Activated CD8-positive, alpha-beta memory T cell treated with anti-CD3 and anti-CD28 coated beads for 24 hours (primary cell): ENCODE measurements at regions not wholly inside any gene's neighbourhood (a gene's known extent, or its start where the extent isn't known, plus 50 kb on each side); places are given as distances from the start of the nearest gene placed in this dataset.

ENCODE experiments used
- DNase-seq: peaks from one replicate; pipeline ENCODE4 v3.0.0-alpha.2; 2020

- DNase-seq: no peak
Observed at GRCh38 chr6:132868057-132868456, 53.7 kb downstream of the RPS12 start.

DNA sequence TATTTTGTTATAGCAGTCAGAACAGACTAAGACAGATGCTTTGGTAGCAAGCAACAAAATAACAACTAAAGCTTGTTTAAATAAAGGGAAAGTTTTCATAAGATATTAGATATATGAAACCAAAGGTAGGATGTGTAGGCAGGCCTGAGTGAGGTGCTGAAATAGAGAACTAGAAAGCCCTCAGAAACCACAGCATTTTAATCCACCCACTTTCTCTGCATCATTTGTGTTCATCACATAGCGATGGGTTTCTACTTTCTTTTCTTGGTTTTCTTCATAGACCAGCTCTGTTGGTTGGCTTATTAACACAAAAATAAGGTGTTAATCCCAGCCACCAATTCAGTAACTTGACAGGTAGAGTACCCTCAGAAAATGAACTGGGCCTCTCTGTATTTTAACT, 58.6 kb downstream of the RPS12 start:
- no peak for DNase-seq

GRCh38 chr6:132877003-132877402, 62.6 kb downstream of the RPS12 start:
- DNase-seq: no peak

- no peak for DNase-seq
Observed at GRCh38 chr6:132887204-132887603, 72.8 kb downstream of the RPS12 start.

- no peak for DNase-seq
Observed at GRCh38 chr6:132888701-132889100, 74.3 kb downstream of the RPS12 start.

GRCh38 chr6:132892929-132893771, 78.8 kb downstream of the RPS12 start:
- DNase-seq: no peak

DNA sequence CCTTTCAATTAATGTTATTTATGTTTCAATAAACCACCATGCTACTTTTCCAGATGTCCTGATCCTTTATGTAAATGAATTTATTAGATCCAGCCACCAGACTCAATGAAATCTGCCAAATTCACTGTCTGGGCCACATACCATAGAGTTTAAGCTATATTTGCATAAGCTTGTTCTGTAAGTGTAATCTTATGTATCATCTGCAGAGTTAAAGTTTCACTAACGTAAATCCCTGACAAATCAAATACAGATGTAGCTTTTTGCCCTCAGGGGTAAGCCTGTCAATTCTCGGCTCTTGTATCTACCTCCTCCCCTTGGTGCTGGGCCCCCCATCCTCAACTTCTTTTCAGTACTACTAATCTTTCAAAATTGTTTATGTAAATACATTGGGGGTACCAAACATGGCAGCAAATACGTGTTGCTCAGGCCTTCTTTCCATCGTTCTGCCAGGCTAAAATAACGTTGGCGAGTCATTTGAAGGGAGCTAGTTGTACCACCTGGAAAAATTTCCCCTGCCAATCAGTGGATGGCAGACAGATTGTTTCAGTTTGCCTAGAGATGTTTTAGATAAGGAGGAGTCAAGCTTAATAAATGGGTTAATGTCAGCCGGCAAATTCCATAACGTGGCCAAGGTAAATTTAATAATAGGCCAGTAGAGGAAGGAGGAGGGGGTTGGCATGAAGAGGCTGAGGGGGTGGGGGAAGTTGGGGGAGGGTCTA, 79.6 kb downstream of the RPS12 start:
- no peak for DNase-seq

DNA sequence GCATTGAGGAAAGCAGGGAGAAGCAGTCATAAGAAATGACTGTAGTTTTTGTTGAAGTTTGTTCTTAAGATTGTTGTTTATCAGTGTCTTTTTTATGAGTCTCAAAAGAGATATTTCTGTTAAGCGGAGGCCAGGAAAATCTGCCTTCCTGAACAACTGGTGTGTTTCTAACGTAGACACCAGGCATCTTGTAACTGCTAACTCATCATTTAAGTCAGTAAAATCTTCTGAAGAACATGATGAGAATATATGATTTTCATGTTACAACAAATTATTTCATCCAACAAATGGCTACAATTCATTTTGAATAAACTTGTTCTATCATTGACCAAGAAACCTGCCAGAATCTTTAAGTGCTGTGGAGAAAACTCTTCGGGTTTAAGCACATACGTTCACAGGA, 84.0 kb downstream of the RPS12 start:
- DNase-seq: no peak

GRCh38 chr6:132900849-132901248, 86.5 kb downstream of the RPS12 start:
- no peak for DNase-seq

DNA sequence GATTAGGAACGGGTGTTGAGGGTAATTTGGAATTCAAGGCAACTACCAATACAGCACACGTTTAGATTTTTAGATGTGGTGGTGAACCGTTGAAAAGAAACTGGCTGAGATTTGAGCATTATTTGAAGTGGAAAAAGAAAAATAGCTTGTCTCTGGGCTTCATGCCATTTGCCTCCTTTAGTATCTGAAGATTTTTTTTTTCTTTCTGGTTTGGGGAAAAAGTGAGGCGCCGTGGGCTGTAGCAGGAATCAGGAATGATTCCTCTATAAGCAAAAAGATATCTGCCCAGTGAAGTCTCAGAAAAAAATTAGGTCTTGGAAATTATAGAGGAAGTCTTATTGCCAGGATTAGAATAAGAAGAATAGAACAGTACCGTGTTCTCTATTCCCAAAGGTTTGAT, 88.5 kb downstream of the RPS12 start:
- DNase-seq: no peak

DNA sequence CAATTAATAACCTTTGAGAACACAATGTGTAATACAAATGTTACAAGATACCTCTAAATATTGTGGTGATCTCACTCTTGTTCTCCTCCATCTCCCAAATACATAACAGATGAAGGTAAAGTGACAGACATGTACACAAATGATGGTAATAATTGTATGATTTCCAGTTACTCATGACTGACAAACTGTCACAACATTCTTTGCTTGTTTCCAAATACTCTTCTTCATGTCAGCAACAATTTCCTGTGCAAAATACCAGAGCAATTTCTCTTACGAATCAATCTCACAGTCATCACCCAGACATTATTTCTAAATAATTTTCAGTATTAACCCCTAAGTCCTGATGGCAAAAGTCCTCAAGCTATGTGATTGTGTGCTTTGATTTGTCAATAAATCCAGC, 92.9 kb downstream of the RPS12 start:
- DNase-seq: no peak

GRCh38 chr6:132907914-132908313, 93.5 kb downstream of the RPS12 start:
- DNase-seq: no peak

DNA sequence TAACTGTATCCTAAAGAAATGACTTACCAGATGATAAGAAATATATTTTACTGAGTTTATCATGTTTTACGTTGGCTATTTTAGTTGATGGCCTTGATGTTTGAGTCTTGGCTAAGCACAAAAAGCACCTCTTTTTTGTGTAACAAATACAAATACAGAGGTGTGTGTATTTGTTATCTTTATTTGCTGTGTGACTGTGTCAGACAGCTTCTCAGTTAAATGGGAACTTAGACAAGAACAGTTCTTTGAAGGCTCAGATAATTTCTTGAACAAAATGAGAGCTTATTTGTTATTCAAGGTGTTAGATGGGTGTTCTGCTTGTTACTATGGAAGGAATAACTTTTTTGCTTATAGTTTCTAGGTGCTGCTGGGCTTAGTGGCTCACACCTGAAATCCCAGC, 95.4 kb downstream of the RPS12 start:
- no peak for DNase-seq

DNA sequence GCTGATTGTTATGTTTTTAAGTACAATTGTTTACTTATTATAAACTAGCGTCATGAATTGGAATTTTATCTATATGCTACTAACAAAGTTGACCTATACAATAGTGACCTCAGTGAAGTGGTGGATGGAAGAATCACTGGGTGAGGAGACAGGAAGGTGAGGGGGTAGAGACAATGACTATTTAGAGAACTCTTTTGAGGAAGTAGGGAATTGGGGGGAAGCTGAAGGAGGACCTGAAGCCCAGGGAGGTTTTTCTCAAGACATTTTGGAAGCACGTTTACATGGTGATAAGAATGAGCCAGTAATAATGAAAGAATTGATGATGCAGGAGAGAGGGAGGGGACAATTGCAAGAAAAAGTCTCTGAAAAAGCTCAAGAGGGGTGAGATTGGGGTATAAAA, 96.4 kb downstream of the RPS12 start:
- no peak for DNase-seq

DNA sequence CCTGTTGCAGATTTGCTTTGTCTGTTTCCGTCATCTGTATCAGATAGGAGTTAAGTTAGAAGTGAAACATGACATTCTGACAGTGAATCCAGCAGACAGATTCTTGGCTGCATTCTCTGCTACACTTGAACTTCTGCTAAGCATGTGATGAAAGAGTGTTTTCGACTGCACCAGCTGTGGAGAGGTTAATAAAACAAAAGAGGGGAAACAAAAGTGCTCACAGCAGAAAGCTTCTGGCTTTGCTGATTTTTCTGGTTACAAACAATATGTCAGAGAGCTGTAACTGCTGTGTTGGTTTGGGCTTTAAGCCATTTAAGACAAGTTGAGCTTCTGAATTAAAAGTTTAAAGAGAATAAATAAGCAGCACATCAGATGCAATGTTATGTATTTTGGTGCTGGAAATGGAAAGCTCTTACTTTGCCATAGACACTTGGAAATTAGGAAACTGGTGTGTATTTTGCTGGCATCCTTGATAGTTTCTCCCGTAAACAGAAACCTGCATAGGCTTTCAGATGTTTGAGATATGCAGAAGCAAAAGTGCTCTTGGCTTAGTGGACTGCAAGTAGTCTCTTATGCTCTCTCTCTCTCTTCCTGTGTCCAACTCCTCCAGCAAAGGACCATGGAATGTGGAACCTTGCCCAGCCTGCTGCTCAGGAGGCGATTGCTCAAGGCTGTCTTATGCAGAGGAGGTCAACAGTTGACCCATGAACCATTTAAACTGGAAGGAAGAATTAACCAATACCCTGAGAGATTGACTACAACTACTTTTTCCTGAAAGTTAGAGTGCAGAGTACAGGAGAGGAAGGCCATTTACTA, 104.9 kb downstream of the RPS12 start:
- DNase-seq: no peak

GRCh38 chr6:132927713-132928112, 113.3 kb downstream of the RPS12 start:
- DNase-seq: no peak

DNA sequence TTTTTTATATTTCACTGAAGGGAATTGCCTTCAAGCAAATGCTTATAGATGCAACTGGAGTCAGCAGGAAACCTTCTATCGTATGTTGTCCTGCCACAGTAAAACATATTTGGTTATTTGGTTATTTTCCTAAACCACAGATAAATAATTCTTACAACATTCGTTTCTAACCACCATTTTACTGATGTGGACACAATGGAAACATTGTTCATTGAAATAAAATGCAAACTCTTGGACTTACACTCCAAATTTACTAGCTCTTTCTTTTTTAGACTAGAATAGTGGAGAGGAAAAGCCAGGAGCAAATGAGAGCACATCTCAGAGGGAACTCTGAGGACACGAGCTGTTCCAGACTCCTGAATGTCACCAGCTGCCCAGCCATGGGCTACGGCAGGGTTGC, 114.8 kb downstream of the RPS12 start:
- no peak for DNase-seq

GRCh38 chr6:132931313-132931712, 116.9 kb downstream of the RPS12 start:
- DNase-seq: no peak

DNA sequence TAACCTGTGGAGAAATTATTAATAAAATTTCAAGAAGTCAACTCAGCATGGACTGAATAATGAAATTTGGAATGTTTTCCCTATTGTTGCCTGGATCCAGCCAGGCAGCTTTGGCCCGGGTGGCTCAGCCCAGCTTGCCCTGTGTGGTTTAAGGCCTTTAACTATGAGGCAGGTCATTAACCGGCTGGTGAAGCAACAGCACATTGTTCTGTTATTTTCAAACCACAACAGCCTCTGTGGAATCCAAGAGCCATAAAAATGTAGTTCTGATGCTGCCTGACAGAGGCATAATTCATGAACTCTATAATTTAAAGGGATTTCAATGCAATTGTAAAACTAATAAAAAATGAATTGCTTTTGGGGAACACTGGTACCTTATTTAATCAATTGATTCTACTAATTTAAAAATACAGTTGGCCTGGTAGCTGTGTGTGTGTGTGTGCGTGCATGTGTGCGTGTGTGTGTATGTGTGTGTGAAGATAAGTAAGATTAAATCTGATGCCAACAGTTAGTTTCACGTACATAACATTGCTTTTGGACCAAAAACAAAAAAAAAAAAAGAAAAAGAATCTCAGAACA, 117.7 kb downstream of the RPS12 start:
- no peak for DNase-seq

DNA sequence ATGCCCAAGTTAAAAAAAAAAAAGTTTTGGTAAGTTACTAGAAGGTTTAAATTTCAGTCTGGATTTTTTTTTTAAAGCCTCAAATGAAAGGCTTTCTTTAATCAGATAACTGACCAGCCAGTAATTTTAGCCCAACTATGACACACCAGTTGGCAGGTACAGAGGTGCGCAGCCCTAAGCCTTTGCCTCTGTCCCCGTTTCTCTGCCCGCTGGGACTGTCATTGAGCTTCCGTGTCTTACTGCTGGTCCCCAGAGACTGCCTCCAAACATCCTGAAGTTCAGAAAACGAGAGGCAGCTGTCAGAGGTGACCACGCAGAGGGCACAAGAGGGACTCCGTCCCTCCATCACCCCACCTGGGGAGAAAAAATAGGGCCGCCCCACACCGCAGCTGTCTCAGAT, 118.2 kb downstream of the RPS12 start:
- no peak for DNase-seq

GRCh38 chr6:132933090-132933489, 118.7 kb downstream of the RPS12 start:
- DNase-seq: no peak

DNA sequence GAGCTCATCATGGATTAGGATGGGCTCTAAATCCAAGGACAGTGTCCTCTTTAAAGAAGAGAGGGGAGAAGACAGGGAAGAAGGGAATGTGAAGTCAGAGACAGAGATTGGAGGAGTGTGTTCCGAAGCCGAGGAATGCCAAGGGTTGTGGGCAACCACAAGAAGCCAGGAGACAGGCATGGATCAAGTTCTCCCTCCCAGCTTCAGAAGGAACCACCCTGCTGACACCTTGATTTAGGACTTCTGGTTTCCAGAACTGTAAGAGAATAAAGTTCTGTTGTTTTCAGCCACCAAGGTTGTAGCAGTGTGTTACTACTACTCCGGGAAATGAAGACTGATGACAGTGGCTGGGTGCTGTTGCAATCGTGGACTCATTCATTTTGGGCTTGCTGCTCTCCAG, 120.1 kb downstream of the RPS12 start:
- no peak for DNase-seq

GRCh38 chr6:132936646-132937045, 122.3 kb downstream of the RPS12 start:
- DNase-seq: no peak
